SK-N-SH treated with all-trans-retinoic acid at 6 μM for 48 hours (cell line): ENCODE measurements at regions not wholly inside any gene's neighbourhood (a gene's known extent, or its start where the extent isn't known, plus 50 kb on each side); places are given as distances from the start of the nearest gene placed in this dataset.

Source experiments
- CSDC2 ChIP-seq: fragments of 250-450 bp; sonication (Bioruptor Pico); IDR thresholded peaks from 2 replicates; pipeline ENCODE4 v1.5.0; 2020; ENCODE audit warnings: mild to moderate bottlenecking, moderate library complexity
- RARB ChIP-seq: fragments of 250-450 bp; sonication (Bioruptor Pico); IDR thresholded peaks from 2 replicates; pipeline ENCODE4 v1.8.0; 2021; ENCODE audit warnings: mild to moderate bottlenecking, moderate library complexity
- ZNF565 ChIP-seq: fragments of 450-650 bp; formaldehyde crosslinking; conservative IDR thresholded peaks from 2 replicates; pipeline ENCODE4 v1.5.0; 2020; ENCODE audit warnings: low read depth, mild to moderate bottlenecking, moderate library complexity

- TF ChIP-seq ZNF565 (CRISPR knock-in tag) = no peak
- TF ChIP-seq CSDC2 (CRISPR knock-in tag) = no peak
- no peak for TF ChIP-seq RARB (CRISPR knock-in tag)
Observed at GRCh38 chr13:33550276-33550675, 264.7 kb upstream of the STARD13 start.
